Fibroblast of lung (primary cell): ENCODE measurements at regions not wholly inside any gene's neighbourhood (a gene's known extent, or its start where the extent isn't known, plus 50 kb on each side); places are given as distances from the start of the nearest gene placed in this dataset.

Experiments
- DNase-seq, 2 donors: peaks; one replicate each; pipeline versions ENCODE4 v3.0.0 to v3.0.0-alpha.2; 2010; ENCODE audit warnings: low read depth in 2 of 2
- H2AFZ ChIP-seq: 2 replicates; pipeline ENCODE4 v1.5.1; 2012; ENCODE audit warnings: low read length, control low read depth, inconsistent platforms
- H3K27ac ChIP-seq: 2 replicates; pipeline ENCODE4 v1.5.1; 2011; ENCODE audit warnings: low read length, control low read depth; ENCODE audit not compliant: insufficient read depth
- H3K27me3 ChIP-seq: 2 replicates; pipeline ENCODE4 v1.5.1; 2011; ENCODE audit warnings: mild to moderate bottlenecking, low read length; ENCODE audit not compliant: control insufficient read depth, insufficient read depth
- H3K36me3 ChIP-seq: 2 replicates; pipeline ENCODE4 v1.5.1; 2011; ENCODE audit warnings: low read length; ENCODE audit not compliant: control insufficient read depth, insufficient read depth
- H3K4me1 ChIP-seq: 2 replicates; pipeline ENCODE4 v1.5.1; 2011; ENCODE audit warnings: low read length; ENCODE audit not compliant: control insufficient read depth, insufficient read depth; ENCODE audit errors: extremely low read depth
- H3K4me2 ChIP-seq: 2 replicates; pipeline ENCODE4 v1.5.1; 2011; ENCODE audit warnings: low read length, control low read depth; ENCODE audit not compliant: insufficient read depth; ENCODE audit errors: extremely low read depth
- H3K4me3 ChIP-seq, 4 experiments: fragments of 200-600 bp in 1 of 4; sonication (generic) in 1 of 4; replicated peaks in 1 of 4; 2 replicates each; pipeline ENCODE4 v1.5.1; 2011 to 2016; ENCODE audit warnings: low read length in 4 of 4, low read depth in 3 of 4, mild to moderate bottlenecking in 3 of 4, control low read depth in 2 of 4, inconsistent platforms in 1 of 4, mixed read lengths in 1 of 4; ENCODE audit not compliant: insufficient read depth in 1 of 4; ENCODE audit errors: control extremely low read depth in 1 of 4
- H3K79me2 ChIP-seq: 2 replicates; pipeline ENCODE4 v1.5.1; 2012; ENCODE audit warnings: mild to moderate bottlenecking, low read length, inconsistent platforms; ENCODE audit not compliant: control insufficient read depth, insufficient read depth
- H3K9ac ChIP-seq: 2 replicates; pipeline ENCODE4 v1.5.1; 2011; ENCODE audit warnings: mild to moderate bottlenecking, low read length, control low read depth; ENCODE audit not compliant: insufficient read depth
- H3K9me3 ChIP-seq: 2 replicates; pipeline ENCODE4 v1.5.1; 2012; ENCODE audit warnings: low read depth, low read length; ENCODE audit not compliant: control insufficient read depth, insufficient read depth
- H4K20me1 ChIP-seq: 2 replicates; pipeline ENCODE4 v1.5.1; 2011; ENCODE audit warnings: low read length; ENCODE audit not compliant: control insufficient read depth, insufficient read depth; ENCODE audit errors: extremely low read depth
- CTCF ChIP-seq, 2 donors: IDR thresholded peaks in 1 of 2; conservative IDR thresholded peaks in 1 of 2; 1 replicate in 1 of 2; 2 replicates in 1 of 2; pipeline ENCODE4 v1.5.1; 2011 to 2012; ENCODE audit warnings: low read length in 2 of 2, control low read depth in 1 of 2, inconsistent platforms in 1 of 2, low read depth in 1 of 2, mild to moderate bottlenecking in 1 of 2
- EZH2 ChIP-seq: IDR thresholded peaks from 2 replicates; pipeline ENCODE4 v1.5.1; 2012; ENCODE audit warnings: low read length, control low read depth, mild to moderate bottlenecking; ENCODE audit errors: missing control alignments

GRCh38 chr12:126797525-126797924, 1469.4 kb upstream of the TMEM132C start:
- DNase-seq: no peak
- no peaks in the 10 kb centered on the region for H3K4me1 ChIP-seq
- no peak overlapping the region for H3K27ac ChIP-seq
- H3K36me3 ChIP-seq: no peaks in the 10 kb centered on the region
- no peak overlapping the region for H3K4me2 ChIP-seq
- H3K79me2 ChIP-seq: no peaks in the 10 kb centered on the region
- H4K20me1 ChIP-seq: no peaks in the 10 kb centered on the region
- TF ChIP-seq CTCF (conservative IDR thresholded peaks at IDR 0.05 in 1 of 2, IDR thresholded peaks at IDR 0.05 in 1 of 2; ENCODE audit: low read depth in 1 of 2, low read length in 2 of 2): no peak
- TF ChIP-seq EZH2: no peak
- H3K9me3 ChIP-seq: no peaks in the 10 kb centered on the region
- H3K27me3 ChIP-seq: no peaks in the 10 kb centered on the region
- H2AFZ ChIP-seq: no peak overlapping the region
- no peak overlapping the region for H3K4me3 ChIP-seq
- no peak overlapping the region for H3K9ac ChIP-seq

GRCh38 chr12:126798449-126798848, 1468.5 kb upstream of the TMEM132C start:
- no peak overlapping the region for H3K9ac ChIP-seq
- H3K27me3 ChIP-seq: no peaks in the 10 kb centered on the region
- DNase-seq: no peak
- H3K4me3 ChIP-seq: no peak overlapping the region
- no peaks in the 10 kb centered on the region for H3K9me3 ChIP-seq
- no peak for TF ChIP-seq CTCF (conservative IDR thresholded peaks at IDR 0.05 in 1 of 2, IDR thresholded peaks at IDR 0.05 in 1 of 2; ENCODE audit: low read depth in 1 of 2, low read length in 2 of 2)
- TF ChIP-seq EZH2: no peak
- no peak overlapping the region for H3K4me2 ChIP-seq
- no peaks in the 10 kb centered on the region for H3K36me3 ChIP-seq
- H2AFZ ChIP-seq: no peak overlapping the region
- H3K27ac ChIP-seq: no peak overlapping the region
- H3K4me1 ChIP-seq: no peaks in the 10 kb centered on the region
- no peaks in the 10 kb centered on the region for H4K20me1 ChIP-seq
- no peaks in the 10 kb centered on the region for H3K79me2 ChIP-seq

GRCh38 chr12:126807312-126807865, 1459.6 kb upstream of the TMEM132C start:
- Histone ChIP-seq H3K4me1 (no peaks in the 10 kb centered on the region), H2AFZ (no peak overlapping the region), H3K4me2 (no peak overlapping the region), H4K20me1 (no peaks in the 10 kb centered on the region), H3K9ac (no peak overlapping the region), H3K9me3 (no peaks in the 10 kb centered on the region), H3K79me2 (no peaks in the 10 kb centered on the region), H3K27ac (no peak overlapping the region), H3K4me3 (no peak overlapping the region), H3K27me3 (no peaks in the 10 kb centered on the region), H3K36me3 (no peaks in the 10 kb centered on the region)
- no peak for DNase-seq
- no peak for TF ChIP-seq EZH2
- TF ChIP-seq CTCF (conservative IDR thresholded peaks at IDR 0.05 in 1 of 2, IDR thresholded peaks at IDR 0.05 in 1 of 2; ENCODE audit: low read depth in 1 of 2, low read length in 2 of 2): no peak
